ENCODE measurements at regions not wholly inside any gene's neighbourhood (a gene's known extent, or its start where the extent isn't known, plus 50 kb on each side); places are given as distances from the start of the nearest gene placed in this dataset.

- no peak for DNase-seq
- no peaks in the 10 kb centered on the region for H3K9me3 ChIP-seq
- no peaks in the 10 kb centered on the region for H3K36me3 ChIP-seq
- peaks cover 0 to 37% (median 10%) of the 10 kb centered on the region in 4 donors for H3K4me1 ChIP-seq
- H3K27me3 ChIP-seq, result peaks cover 0 to 79% of the 10 kb centered on the region in 2 donors
- TF ChIP-seq CTCF (IDR thresholded peaks at IDR 0.05), result no peak
- no peak overlapping the region for H3K4me3 ChIP-seq
- no peak overlapping the region for H3K27ac ChIP-seq
- intact Hi-C loops (cut with DNase I; ENCODE audit: low total_unique reads), result no loop called here
Observed at GRCh38 chr12:111031916-111032590, 111.7 kb upstream of the MYL2 start.

DNA sequence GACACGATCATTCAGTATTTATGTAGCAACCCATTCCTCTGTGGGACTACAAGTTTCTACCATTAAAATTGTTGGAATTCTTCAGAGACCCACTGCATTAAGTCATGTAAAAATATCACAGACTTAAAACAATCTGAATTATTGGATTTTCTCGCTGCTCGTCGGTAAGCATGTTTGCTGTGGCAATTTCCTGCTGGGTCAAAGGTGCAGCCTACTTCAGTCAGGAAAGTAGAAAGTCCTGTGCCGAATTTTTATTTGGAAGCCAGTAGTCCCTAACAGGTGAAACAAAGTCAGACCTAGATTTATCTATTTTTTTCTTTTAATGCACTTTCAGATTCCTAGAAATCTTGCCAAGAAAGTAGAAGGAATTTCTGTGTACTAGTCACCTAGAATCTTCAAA is 110.4 kb upstream of the MYL2 start:
- Histone ChIP-seq H3K9me3 (no peaks in the 10 kb centered on the region), H3K4me3 (no peak overlapping the region), H3K27ac (no peak overlapping the region), H3K4me1 (peaks cover 0 to 26% (median 10%) of the 10 kb centered on the region in 4 donors), H3K36me3 (no peaks in the 10 kb centered on the region), H3K27me3 (peaks cover 0 to 66% of the 10 kb centered on the region in 2 donors)
- intact Hi-C loops (cut with DNase I; ENCODE audit: low total_unique reads), result no loop called here
- TF ChIP-seq CTCF (IDR thresholded peaks at IDR 0.05), result no peak
- no peak for DNase-seq

DNA sequence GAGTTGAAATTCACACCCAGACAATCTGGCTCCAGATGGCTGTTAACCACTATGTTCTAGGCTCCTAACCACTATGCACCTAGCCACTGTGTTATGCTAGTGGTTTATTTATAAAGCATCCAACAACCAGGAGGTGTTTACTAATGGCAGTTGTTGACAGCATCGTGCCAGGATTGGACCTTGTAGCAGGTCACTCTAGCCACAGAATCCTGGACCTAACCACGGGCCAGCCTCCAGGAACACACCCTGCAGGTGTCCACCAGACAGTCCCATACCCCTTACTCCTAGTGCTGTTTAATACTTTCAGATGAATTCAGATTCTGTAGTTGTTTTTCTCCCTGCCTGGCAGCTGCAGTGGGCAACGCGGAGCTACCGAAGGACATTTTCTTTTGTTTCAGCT is 109.4 kb upstream of the MYL2 start:
- Histone ChIP-seq H3K36me3 (no peaks in the 10 kb centered on the region), H3K9me3 (no peaks in the 10 kb centered on the region), H3K4me1 (peaks cover 0 to 16% (median 9%) of the 10 kb centered on the region in 4 donors), H3K27ac (no peak overlapping the region), H3K27me3 (peaks cover 0 to 68% of the 10 kb centered on the region in 2 donors), H3K4me3 (no peak overlapping the region)
- DNase-seq, result no peak
- no peak for TF ChIP-seq CTCF (IDR thresholded peaks at IDR 0.05)
- intact Hi-C loops (cut with DNase I; ENCODE audit: low total_unique reads), result no loop called here

GRCh38 chr12:111029305-111029704 is 108.9 kb upstream of the MYL2 start:
- Histone ChIP-seq H3K4me3 (no peak overlapping the region), H3K27me3 (peaks cover 0 to 69% of the 10 kb centered on the region in 2 donors), H3K4me1 (peaks cover 0 to 13% (median 8%) of the 10 kb centered on the region in 4 donors), H3K9me3 (no peaks in the 10 kb centered on the region), H3K36me3 (no peaks in the 10 kb centered on the region), H3K27ac (no peak overlapping the region)
- intact Hi-C loops (cut with DNase I; ENCODE audit: low total_unique reads), result no loop called here
- DNase-seq, result no peak
- TF ChIP-seq CTCF (IDR thresholded peaks at IDR 0.05), result no peak

- no peak for DNase-seq
- TF ChIP-seq CTCF (IDR thresholded peaks at IDR 0.05), result no peak
- Histone ChIP-seq H3K4me1 (peaks cover 0 to 10% (median 6%) of the 10 kb centered on the region in 4 donors), H3K4me3 (no peak overlapping the region), H3K36me3 (no peaks in the 10 kb centered on the region), H3K27ac (no peak overlapping the region), H3K9me3 (no peaks in the 10 kb centered on the region), H3K27me3 (peaks cover 0 to 69% of the 10 kb centered on the region in 2 donors)
- intact Hi-C loops (cut with DNase I; ENCODE audit: low total_unique reads), result no loop called here
Observed at GRCh38 chr12:111028830-111029229, 108.5 kb upstream of the MYL2 start.
